ENCODE measurements at regions not wholly inside any gene's neighbourhood (a gene's known extent, or its start where the extent isn't known, plus 50 kb on each side); places are given as distances from the start of the nearest gene placed in this dataset.

DNA sequence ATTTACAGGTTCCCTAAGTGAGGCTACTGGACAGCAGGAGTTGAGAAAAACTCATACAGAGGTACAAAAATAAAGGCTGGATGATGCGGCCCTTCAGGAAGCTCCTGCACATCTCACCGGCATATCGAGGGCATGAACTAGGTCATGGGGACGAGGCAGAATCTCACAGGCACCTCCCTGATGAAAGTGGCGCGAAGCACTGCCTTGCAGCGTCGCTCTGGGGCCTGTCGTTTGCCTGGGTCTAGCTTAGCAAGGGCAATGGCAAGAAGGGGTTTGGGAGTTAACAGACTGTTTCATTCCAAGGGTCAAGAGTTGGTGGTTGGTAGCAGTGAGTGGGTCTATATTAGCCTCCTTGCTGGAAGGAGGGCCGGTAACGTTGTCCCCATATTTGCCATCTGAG, 103.5 kb upstream of the IRF2BP2 start (continued):
- TF ChIP-seq RBM22 (IDR thresholded peaks at IDR 0.05; ENCODE audit: low read depth, low read length, poor library complexity, severe bottlenecking) (no peak), GATA2 (CRISPR knock-in tag; IDR thresholded peaks at IDR 0.05) (no peak), ZFPM2 (CRISPR knock-in tag; IDR thresholded peaks at IDR 0.05) (no peak), ZNF184 (CRISPR knock-in tag; IDR thresholded peaks at IDR 0.05) (no peak), ZNF212 (CRISPR knock-in tag; IDR thresholded peaks at IDR 0.05) (no peak), BRF1 (IDR thresholded peaks at IDR 0.05; ENCODE audit: borderline replicate concordance, extremely low read depth, insufficient read length) (no peak), ZNF354B (CRISPR knock-in tag; IDR thresholded peaks at IDR 0.05) (no peak)
- TF ChIP-seq, protein P1, sequence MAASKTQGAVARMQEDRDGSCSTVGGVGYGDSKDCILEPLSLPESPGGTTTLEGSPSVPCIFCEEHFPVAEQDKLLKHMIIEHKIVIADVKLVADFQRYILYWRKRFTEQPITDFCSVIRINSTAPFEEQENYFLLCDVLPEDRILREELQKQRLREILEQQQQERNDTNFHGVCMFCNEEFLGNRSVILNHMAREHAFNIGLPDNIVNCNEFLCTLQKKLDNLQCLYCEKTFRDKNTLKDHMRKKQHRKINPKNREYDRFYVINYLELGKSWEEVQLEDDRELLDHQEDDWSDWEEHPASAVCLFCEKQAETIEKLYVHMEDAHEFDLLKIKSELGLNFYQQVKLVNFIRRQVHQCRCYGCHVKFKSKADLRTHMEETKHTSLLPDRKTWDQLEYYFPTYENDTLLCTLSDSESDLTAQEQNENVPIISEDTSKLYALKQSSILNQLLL (CRISPR knock-in tag; IDR thresholded peaks at IDR 0.05; ENCODE audit: borderline replicate concordance), result no peak
- TF ChIP-seq, protein P2, sequence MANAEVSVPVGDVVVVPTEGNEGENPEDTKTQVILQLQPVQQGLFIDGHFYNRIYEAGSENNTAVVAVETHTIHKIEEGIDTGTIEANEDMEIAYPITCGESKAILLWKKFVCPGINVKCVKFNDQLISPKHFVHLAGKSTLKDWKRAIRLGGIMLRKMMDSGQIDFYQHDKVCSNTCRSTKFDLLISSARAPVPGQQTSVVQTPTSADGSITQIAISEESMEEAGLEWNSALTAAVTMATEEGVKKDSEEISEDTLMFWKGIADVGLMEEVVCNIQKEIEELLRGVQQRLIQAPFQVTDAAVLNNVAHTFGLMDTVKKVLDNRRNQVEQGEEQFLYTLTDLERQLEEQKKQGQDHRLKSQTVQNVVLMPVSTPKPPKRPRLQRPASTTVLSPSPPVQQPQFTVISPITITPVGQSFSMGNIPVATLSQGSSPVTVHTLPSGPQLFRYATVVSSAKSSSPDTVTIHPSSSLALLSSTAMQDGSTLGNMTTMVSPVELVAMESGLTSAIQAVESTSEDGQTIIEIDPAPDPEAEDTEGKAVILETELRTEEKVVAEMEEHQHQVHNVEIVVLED (CRISPR knock-in tag; IDR thresholded peaks at IDR 0.05), result no peak
- TF ChIP-seq, protein P3, sequence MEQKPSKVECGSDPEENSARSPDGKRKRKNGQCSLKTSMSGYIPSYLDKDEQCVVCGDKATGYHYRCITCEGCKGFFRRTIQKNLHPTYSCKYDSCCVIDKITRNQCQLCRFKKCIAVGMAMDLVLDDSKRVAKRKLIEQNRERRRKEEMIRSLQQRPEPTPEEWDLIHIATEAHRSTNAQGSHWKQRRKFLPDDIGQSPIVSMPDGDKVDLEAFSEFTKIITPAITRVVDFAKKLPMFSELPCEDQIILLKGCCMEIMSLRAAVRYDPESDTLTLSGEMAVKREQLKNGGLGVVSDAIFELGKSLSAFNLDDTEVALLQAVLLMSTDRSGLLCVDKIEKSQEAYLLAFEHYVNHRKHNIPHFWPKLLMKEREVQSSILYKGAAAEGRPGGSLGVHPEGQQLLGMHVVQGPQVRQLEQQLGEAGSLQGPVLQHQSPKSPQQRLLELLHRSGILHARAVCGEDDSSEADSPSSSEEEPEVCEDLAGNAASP (IDR thresholded peaks at IDR 0.05), result no peak
- TF ChIP-seq, protein P4, sequence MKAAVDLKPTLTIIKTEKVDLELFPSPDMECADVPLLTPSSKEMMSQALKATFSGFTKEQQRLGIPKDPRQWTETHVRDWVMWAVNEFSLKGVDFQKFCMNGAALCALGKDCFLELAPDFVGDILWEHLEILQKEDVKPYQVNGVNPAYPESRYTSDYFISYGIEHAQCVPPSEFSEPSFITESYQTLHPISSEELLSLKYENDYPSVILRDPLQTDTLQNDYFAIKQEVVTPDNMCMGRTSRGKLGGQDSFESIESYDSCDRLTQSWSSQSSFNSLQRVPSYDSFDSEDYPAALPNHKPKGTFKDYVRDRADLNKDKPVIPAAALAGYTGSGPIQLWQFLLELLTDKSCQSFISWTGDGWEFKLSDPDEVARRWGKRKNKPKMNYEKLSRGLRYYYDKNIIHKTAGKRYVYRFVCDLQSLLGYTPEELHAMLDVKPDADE (conservative IDR thresholded peaks at IDR 0.05; ENCODE audit: control insufficient read depth, low read depth, low read length), result no peak

All from K562 (cell line).